ENCODE measurements at regions not wholly inside any gene's neighbourhood (a gene's known extent, or its start where the extent isn't known, plus 50 kb on each side); places are given as distances from the start of the nearest gene placed in this dataset.
"Not testable (repeated sequence)": the region's sequence is repeated elsewhere in the genome, so short reads cannot be mapped to it uniquely, and the experiment has no call there.

GRCh38 chr1:115158181-115158580 is 68.9 kb upstream of the TSPAN2 start:
- POLR2A ChIA-PET = no interaction called here
- Histone ChIP-seq H3K4me3 (ENCODE audit: low read length) (no peak overlapping the region), H3K36me3 (ENCODE audit: insufficient read depth, low read length) (no peaks in the 10 kb centered on the region), H3K27ac (ENCODE audit: low read depth in 1 of 2, low read length in 2 of 2) (no peak overlapping the region), H3K4me1 (ENCODE audit: insufficient read depth, low read length) (no peaks in the 10 kb centered on the region), H3K27me3 (ENCODE audit: control insufficient read depth in 1 of 2, insufficient read depth in 2 of 2, low read length in 2 of 2) (no peaks in the 10 kb centered on the region), H3K9me3 (ENCODE audit: control insufficient read depth in 1 of 2, insufficient read depth in 1 of 2, low read length in 2 of 2) (no peaks in the 10 kb centered on the region)
- Mint-ChIP-seq H3K4me3 (no peak overlapping the region), H3K9me3 (no peaks in the 10 kb centered on the region), H3K27me3 (peaks cover 9% of the 10 kb centered on the region), H3K27ac (no peak overlapping the region), H3K4me1 (ENCODE audit: low read depth) (no peaks in the 10 kb centered on the region), H3K36me3 (ENCODE audit: low read depth) (no peaks in the 10 kb centered on the region)
- CTCF ChIA-PET = no interaction called here
- TF ChIP-seq, protein P1, sequence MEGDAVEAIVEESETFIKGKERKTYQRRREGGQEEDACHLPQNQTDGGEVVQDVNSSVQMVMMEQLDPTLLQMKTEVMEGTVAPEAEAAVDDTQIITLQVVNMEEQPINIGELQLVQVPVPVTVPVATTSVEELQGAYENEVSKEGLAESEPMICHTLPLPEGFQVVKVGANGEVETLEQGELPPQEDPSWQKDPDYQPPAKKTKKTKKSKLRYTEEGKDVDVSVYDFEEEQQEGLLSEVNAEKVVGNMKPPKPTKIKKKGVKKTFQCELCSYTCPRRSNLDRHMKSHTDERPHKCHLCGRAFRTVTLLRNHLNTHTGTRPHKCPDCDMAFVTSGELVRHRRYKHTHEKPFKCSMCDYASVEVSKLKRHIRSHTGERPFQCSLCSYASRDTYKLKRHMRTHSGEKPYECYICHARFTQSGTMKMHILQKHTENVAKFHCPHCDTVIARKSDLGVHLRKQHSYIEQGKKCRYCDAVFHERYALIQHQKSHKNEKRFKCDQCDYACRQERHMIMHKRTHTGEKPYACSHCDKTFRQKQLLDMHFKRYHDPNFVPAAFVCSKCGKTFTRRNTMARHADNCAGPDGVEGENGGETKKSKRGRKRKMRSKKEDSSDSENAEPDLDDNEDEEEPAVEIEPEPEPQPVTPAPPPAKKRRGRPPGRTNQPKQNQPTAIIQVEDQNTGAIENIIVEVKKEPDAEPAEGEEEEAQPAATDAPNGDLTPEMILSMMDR (IDR thresholded peaks at IDR 0.05) = no peak
- ATAC-seq (ENCODE audit: poor library complexity) (no peak), DNase-seq (no peak)
- intact Hi-C loops (cut with DNase I, micrococcal nuclease) = no loop called here

GRCh38 chr1:115156826-115157468 is 67.6 kb upstream of the TSPAN2 start:
- no peaks in the 10 kb centered on the region for H3K9me3 ChIP-seq (ENCODE audit: control insufficient read depth in 1 of 2, insufficient read depth in 1 of 2, low read length in 2 of 2)
- H3K4me3 ChIP-seq (ENCODE audit: low read length) = no peak overlapping the region
- POLR2A ChIA-PET = no interaction called here
- no peaks in the 10 kb centered on the region for H3K9me3 Mint-ChIP-seq
- H3K27me3 ChIP-seq (ENCODE audit: control insufficient read depth in 1 of 2, insufficient read depth in 2 of 2, low read length in 2 of 2) = no peaks in the 10 kb centered on the region
- H3K27ac ChIP-seq (ENCODE audit: low read depth in 1 of 2, low read length in 2 of 2) = no peak overlapping the region
- CTCF ChIA-PET = no interaction called here
- no peak for DNase-seq
- H3K4me1 ChIP-seq (ENCODE audit: insufficient read depth, low read length) = no peaks in the 10 kb centered on the region
- H3K27me3 Mint-ChIP-seq = peaks cover 4% of the 10 kb centered on the region
- H3K36me3 Mint-ChIP-seq (ENCODE audit: low read depth) = no peaks in the 10 kb centered on the region
- ATAC-seq (ENCODE audit: poor library complexity) = no peak
- no peaks in the 10 kb centered on the region for H3K36me3 ChIP-seq (ENCODE audit: insufficient read depth, low read length)
- TF ChIP-seq, protein P1 (IDR thresholded peaks at IDR 0.05) = no peak
- H3K27ac Mint-ChIP-seq = no peak overlapping the region
- no peak overlapping the region for H3K4me3 Mint-ChIP-seq
- H3K4me1 Mint-ChIP-seq (ENCODE audit: low read depth) = no peaks in the 10 kb centered on the region
- intact Hi-C loops (cut with DNase I, micrococcal nuclease) = no loop called here

DNA sequence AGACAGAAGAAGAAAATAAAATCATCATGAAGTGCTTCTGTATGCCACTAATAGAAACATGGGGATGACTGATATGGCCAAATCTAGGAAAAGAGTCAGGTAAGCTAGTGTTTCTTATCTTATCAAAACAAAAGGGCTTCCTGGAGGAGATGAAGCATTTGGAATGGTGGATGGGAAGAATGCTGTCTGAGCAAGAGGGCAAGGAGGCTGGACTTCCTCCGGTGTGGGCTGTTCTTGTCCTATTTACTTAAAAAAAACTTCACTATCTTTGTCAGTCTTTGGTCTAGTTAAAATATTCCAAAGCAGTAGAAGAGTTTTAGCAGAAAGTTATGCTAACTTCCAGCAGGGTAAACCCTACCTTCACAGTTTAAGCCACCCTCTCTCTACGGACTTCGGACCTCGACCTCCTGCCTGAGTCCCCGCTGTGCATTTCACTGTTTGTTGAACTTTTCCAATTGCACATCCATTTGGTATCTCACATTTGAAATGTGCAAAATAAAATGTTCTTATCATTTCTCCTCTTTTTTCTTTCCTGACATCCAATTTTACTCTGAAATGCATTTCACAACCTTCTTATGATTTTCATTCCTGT is 64.8 kb upstream of the TSPAN2 start:
- Mint-ChIP-seq H3K36me3 (ENCODE audit: low read depth) (no peaks in the 10 kb centered on the region), H3K27ac (no peak overlapping the region), H3K27me3 (no peaks in the 10 kb centered on the region), H3K4me3 (no peak overlapping the region), H3K4me1 (ENCODE audit: low read depth) (no peaks in the 10 kb centered on the region), H3K9me3 (no peaks in the 10 kb centered on the region)
- Histone ChIP-seq H3K27ac (ENCODE audit: low read depth in 1 of 2, low read length in 2 of 2) (no peak overlapping the region), H3K36me3 (ENCODE audit: insufficient read depth, low read length) (no peaks in the 10 kb centered on the region), H3K4me1 (ENCODE audit: insufficient read depth, low read length) (no peaks in the 10 kb centered on the region), H3K27me3 (ENCODE audit: control insufficient read depth in 1 of 2, insufficient read depth in 2 of 2, low read length in 2 of 2) (no peaks in the 10 kb centered on the region), H3K4me3 (ENCODE audit: low read length) (no peak overlapping the region), H3K9me3 (ENCODE audit: control insufficient read depth in 1 of 2, insufficient read depth in 1 of 2, low read length in 2 of 2) (no peaks in the 10 kb centered on the region)
- DNase-seq (no peak), ATAC-seq (ENCODE audit: poor library complexity) (no peak)
- POLR2A ChIA-PET = no interaction called here
- intact Hi-C loops (cut with DNase I, micrococcal nuclease) = no loop called here
- CTCF ChIA-PET = no interaction called here
- TF ChIP-seq, protein P1 (IDR thresholded peaks at IDR 0.05) = no peak

DNA sequence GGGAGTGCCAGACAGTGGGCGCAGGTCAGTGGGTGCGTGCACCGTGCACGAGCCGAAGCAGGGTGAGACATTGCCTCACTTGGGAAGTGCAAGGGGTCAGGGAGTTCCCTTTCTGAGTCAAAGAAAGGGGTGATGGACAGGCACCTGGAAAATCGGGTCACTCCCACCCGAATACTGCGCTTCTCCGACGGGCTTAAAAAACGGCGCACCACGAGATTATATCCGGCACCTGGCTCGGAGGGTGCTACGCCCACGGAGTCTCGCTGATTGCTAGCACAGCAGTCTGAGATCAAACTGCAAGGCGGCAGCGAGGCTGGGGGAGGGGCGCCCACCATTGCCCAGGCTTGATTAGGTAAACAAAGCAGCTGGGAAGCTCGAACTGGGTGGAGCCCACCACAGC is 58.6 kb upstream of the TSPAN2 start:
- H3K27me3 ChIP-seq (ENCODE audit: control insufficient read depth in 1 of 2, insufficient read depth in 2 of 2, low read length in 2 of 2) = peaks cover 0 to 18% of the 10 kb centered on the region in 2 experiments
- ATAC-seq (ENCODE audit: poor library complexity); H3K36me3 Mint-ChIP-seq (ENCODE audit: low read depth); intact Hi-C loops (cut with DNase I, micrococcal nuclease); H3K36me3 ChIP-seq (ENCODE audit: insufficient read depth, low read length); H3K27ac ChIP-seq (ENCODE audit: low read depth in 1 of 2, low read length in 2 of 2); DNase-seq; H3K4me3 Mint-ChIP-seq; POLR2A ChIA-PET; H3K9me3 ChIP-seq (ENCODE audit: control insufficient read depth in 1 of 2, insufficient read depth in 1 of 2, low read length in 2 of 2); H3K4me1 Mint-ChIP-seq (ENCODE audit: low read depth); H3K4me1 ChIP-seq (ENCODE audit: insufficient read depth, low read length); H3K9me3 Mint-ChIP-seq; H3K27ac Mint-ChIP-seq; CTCF ChIA-PET; H3K4me3 ChIP-seq (ENCODE audit: low read length): not testable (repeated sequence)
- H3K27me3 Mint-ChIP-seq = peaks cover 39% of the 10 kb centered on the region

All from CD4-positive, alpha-beta T cell (primary cell).